Neural cell (in vitro differentiated cells): ENCODE measurements at regions not wholly inside any gene's neighbourhood (a gene's known extent, or its start where the extent isn't known, plus 50 kb on each side); places are given as distances from the start of the nearest gene placed in this dataset.

Experiments
- H2AFZ ChIP-seq: fragments of 200-600, 300-800 bp; sonication (generic), shearing (Covaris generic); 2 replicates; pipeline ENCODE4 v1.6.0; 2014; ENCODE audit warnings: low read depth, mild to moderate bottlenecking, antibody characterized with exemption, low read length, moderate library complexity
- H3F3A ChIP-seq: fragments of 200-600 bp; shearing (Covaris generic); 2 replicates; pipeline ENCODE4 v1.6.1; 2016; ENCODE audit warnings: mild to moderate bottlenecking, moderate library complexity, mixed read lengths, antibody characterized with exemption, low read length; ENCODE audit not compliant: insufficient read depth, poor library complexity, severe bottlenecking
- H3K27ac ChIP-seq: fragments of 200-600, 300-800 bp; sonication (generic), shearing (Covaris generic); 2 replicates; pipeline ENCODE4 v1.5.1; 2014; ENCODE audit warnings: mild to moderate bottlenecking, low read length, moderate library complexity
- H3K27me3 ChIP-seq: fragments of 300-800, 200-600 bp; sonication (generic), shearing (Covaris generic); 2 replicates; pipeline ENCODE4 v1.6.0; 2014; ENCODE audit warnings: mild to moderate bottlenecking, low read depth, low read length, moderate library complexity; ENCODE audit not compliant: insufficient read depth
- H3K36me3 ChIP-seq: fragments of 300-800, 200-600 bp; sonication (generic), shearing (Covaris generic); 2 replicates; pipeline ENCODE4 v1.5.1; 2014; ENCODE audit warnings: mild to moderate bottlenecking, antibody characterized with exemption, low read length, moderate library complexity; ENCODE audit not compliant: insufficient read depth
- H3K4me2 ChIP-seq: fragments of 300-800, 200-600 bp; sonication (generic), shearing (Covaris generic); 2 replicates; pipeline ENCODE4 v1.6.0; 2014; ENCODE audit warnings: mild to moderate bottlenecking, low read length
- H3K4me3 ChIP-seq: fragments of 300-800, 200-600 bp; sonication (generic), shearing (Covaris generic); 2 replicates; pipeline ENCODE4 v1.5.1; 2014; ENCODE audit warnings: mild to moderate bottlenecking, low read length, moderate library complexity
- H3K79me2 ChIP-seq: fragments of 200-600 bp; shearing (Covaris generic); replicated peaks from 2 replicates; pipeline ENCODE4 v1.6.0; 2014; ENCODE audit warnings: mild to moderate bottlenecking, low read length, moderate library complexity; ENCODE audit not compliant: insufficient read depth
- H3K9ac ChIP-seq: fragments of 300-800, 200-600 bp; sonication (generic), shearing (Covaris generic); 2 replicates; pipeline ENCODE4 v1.6.1; 2016; ENCODE audit warnings: mild to moderate bottlenecking, low read length, mixed read lengths
- H3K9me2 ChIP-seq: fragments of 200-600 bp; shearing (Covaris generic); 2 replicates; pipeline ENCODE4 v1.6.1; 2016; ENCODE audit warnings: mild to moderate bottlenecking, low read length, mixed read lengths; ENCODE audit not compliant: insufficient read depth
- H3K9me3 ChIP-seq: fragments of 200-600, 300-800 bp; sonication (generic), shearing (Covaris generic); 2 replicates; pipeline ENCODE4 v1.6.1; 2016; ENCODE audit warnings: mild to moderate bottlenecking, mixed run types, low read length, moderate library complexity, mixed read lengths
- H4K20me1 ChIP-seq: fragments of 200-600 bp; shearing (Covaris generic); 2 replicates; pipeline ENCODE4 v1.6.1; 2016; ENCODE audit warnings: mild to moderate bottlenecking, mixed run types; ENCODE audit not compliant: insufficient read depth
- EP300 ChIP-seq: fragments of 450-650 bp; conservative IDR thresholded peaks from 2 replicates; pipeline ENCODE4 v1.6.1; 2014; ENCODE audit warnings: antibody characterized with exemption, mild to moderate bottlenecking, moderate library complexity; ENCODE audit not compliant: poor library complexity, severe bottlenecking
- EZH2 ChIP-seq: fragments of 200-600, 300-800 bp; shearing (Covaris generic), sonication (generic); IDR thresholded peaks from 2 replicates; pipeline ENCODE4 v1.6.1; 2014; ENCODE audit warnings: antibody characterized with exemption, low read length, borderline replicate concordance, mild to moderate bottlenecking; ENCODE audit not compliant: insufficient read depth, poor library complexity, severe bottlenecking
- MXI1 ChIP-seq: fragments of 450-650 bp; conservative IDR thresholded peaks from 2 replicates; pipeline ENCODE4 v1.6.1; 2014; ENCODE audit warnings: antibody characterized with exemption, mild to moderate bottlenecking; ENCODE audit not compliant: poor library complexity, severe bottlenecking
- POLR2AphosphoS5 ChIP-seq: IDR thresholded peaks from 2 replicates; pipeline ENCODE4 v1.6.1; 2012
- RAD21 ChIP-seq: fragments of 450-650 bp; conservative IDR thresholded peaks from 2 replicates; pipeline ENCODE4 v1.6.1; 2014; ENCODE audit warnings: antibody characterized with exemption, mild to moderate bottlenecking, moderate library complexity
- SMC3 ChIP-seq: fragments of 450-650 bp; conservative IDR thresholded peaks from 2 replicates; pipeline ENCODE4 v1.6.1; 2014; ENCODE audit warnings: antibody characterized with exemption, mild to moderate bottlenecking, moderate library complexity; ENCODE audit not compliant: poor library complexity
- TAF1 ChIP-seq: IDR thresholded peaks from 2 replicates; pipeline ENCODE4 v1.6.1; 2012; ENCODE audit warnings: low read depth
- TF ChIP-seq, protein P1 (sequence below): fragments of 450-650 bp; IDR thresholded peaks from 2 replicates; pipeline ENCODE4 v1.5.1; 2014; ENCODE audit warnings: antibody characterized with exemption, mild to moderate bottlenecking, moderate library complexity; ENCODE audit not compliant: poor library complexity, severe bottlenecking
- TF ChIP-seq, protein P2 (sequence below): IDR thresholded peaks from 2 replicates; pipeline ENCODE4 v1.6.1; 2012; ENCODE audit warnings: borderline replicate concordance

DNA sequence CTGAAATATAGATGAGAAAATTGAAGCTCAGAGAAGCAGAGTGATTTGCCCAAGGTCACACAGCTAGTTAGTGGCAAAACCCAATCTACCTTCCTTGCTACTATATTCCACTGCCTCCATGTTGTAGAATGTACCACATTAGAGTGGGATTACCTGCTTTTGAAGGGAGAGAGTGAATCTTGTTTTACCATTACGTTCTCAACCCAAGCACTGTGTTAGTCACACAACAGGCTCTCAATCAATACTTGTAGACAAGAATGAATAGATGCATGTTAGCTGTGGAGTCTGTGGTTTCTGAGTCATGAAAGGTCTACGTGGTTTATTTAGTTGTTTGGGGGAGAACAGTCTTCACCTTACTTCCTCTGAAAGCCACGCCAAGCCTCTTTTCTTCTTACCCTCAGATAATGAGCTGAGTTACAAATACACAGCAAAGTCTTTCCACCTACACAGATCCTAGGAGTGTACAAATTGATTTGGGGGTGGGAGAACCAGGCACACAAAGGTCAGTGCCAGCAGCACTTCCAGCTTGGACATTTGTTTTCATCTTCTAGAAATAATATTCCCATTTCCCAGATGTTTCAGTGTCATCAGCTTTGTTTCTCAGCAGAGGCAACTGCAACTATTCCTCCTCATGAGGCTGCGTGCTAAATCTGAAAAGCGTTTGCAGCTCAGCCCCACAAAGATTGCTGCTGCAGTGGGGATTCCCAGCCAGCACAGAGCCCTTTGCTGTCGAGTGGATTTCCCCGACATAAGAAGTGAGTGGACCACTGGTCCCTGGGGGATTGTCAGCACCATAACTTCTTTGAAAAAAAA, 71.5 kb upstream of the ADO start:
- H3F3A ChIP-seq = no peaks in the 10 kb centered on the region
- no peak overlapping the region for H3K4me2 ChIP-seq
- no peak overlapping the region for H3K27ac ChIP-seq
- H2AFZ ChIP-seq = no peak overlapping the region
- H3K9me3 ChIP-seq = no peaks in the 10 kb centered on the region
- TF ChIP-seq TAF1 = no peak
- no peak for TF ChIP-seq EP300
- TF ChIP-seq, protein P1, sequence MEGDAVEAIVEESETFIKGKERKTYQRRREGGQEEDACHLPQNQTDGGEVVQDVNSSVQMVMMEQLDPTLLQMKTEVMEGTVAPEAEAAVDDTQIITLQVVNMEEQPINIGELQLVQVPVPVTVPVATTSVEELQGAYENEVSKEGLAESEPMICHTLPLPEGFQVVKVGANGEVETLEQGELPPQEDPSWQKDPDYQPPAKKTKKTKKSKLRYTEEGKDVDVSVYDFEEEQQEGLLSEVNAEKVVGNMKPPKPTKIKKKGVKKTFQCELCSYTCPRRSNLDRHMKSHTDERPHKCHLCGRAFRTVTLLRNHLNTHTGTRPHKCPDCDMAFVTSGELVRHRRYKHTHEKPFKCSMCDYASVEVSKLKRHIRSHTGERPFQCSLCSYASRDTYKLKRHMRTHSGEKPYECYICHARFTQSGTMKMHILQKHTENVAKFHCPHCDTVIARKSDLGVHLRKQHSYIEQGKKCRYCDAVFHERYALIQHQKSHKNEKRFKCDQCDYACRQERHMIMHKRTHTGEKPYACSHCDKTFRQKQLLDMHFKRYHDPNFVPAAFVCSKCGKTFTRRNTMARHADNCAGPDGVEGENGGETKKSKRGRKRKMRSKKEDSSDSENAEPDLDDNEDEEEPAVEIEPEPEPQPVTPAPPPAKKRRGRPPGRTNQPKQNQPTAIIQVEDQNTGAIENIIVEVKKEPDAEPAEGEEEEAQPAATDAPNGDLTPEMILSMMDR = no peak
- TF ChIP-seq SMC3 = no peak
- TF ChIP-seq MXI1 = no peak
- TF ChIP-seq RAD21 = no peak
- TF ChIP-seq EZH2 = no peak
- no peak for TF ChIP-seq POLR2AphosphoS5
- no peak overlapping the region for H3K4me3 ChIP-seq
- no peaks in the 10 kb centered on the region for H3K36me3 ChIP-seq
- H3K79me2 ChIP-seq = no peaks in the 10 kb centered on the region
- H3K27me3 ChIP-seq = no peaks in the 10 kb centered on the region
- H4K20me1 ChIP-seq = no peaks in the 10 kb centered on the region
- no peak overlapping the region for H3K9ac ChIP-seq
- H3K9me2 ChIP-seq = no peaks in the 10 kb centered on the region

DNA sequence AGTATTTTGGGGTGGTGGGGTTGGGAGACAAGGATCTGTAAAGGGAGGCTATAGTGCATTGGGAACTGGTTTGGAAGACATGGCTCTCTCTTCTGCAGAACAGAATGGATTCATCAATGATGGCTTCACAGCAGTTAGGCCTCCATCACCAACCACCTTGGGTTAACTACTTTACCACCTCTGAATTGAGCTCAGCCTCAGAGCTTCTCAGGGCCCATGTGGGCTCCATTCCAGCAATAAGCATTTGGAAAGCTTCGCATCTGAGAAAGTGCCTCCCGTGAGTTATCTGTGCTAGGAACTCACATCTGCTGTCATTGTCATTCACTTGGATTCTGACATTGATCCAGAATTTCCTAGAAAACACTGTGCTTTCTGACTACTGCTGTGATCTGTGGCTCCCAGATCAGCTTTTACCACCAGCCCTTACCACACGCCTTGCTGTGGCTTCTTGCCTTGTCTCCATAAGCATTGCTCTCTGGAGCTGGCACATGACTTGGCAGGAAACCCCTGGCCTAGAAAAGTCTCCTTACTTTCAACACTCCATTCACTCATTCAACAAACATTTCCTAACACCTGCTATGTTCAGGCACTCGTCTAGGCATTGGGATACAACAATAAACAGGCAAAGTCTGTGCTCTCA, 70.7 kb upstream of the ADO start:
- H3K36me3 ChIP-seq = no peaks in the 10 kb centered on the region
- no peak overlapping the region for H3K4me3 ChIP-seq
- TF ChIP-seq MXI1 (no peak), EP300 (no peak), TAF1 (no peak), RAD21 (no peak), EZH2 (no peak), POLR2AphosphoS5 (no peak), SMC3 (no peak)
- TF ChIP-seq, protein P1 = no peak
- TF ChIP-seq, protein P2, sequence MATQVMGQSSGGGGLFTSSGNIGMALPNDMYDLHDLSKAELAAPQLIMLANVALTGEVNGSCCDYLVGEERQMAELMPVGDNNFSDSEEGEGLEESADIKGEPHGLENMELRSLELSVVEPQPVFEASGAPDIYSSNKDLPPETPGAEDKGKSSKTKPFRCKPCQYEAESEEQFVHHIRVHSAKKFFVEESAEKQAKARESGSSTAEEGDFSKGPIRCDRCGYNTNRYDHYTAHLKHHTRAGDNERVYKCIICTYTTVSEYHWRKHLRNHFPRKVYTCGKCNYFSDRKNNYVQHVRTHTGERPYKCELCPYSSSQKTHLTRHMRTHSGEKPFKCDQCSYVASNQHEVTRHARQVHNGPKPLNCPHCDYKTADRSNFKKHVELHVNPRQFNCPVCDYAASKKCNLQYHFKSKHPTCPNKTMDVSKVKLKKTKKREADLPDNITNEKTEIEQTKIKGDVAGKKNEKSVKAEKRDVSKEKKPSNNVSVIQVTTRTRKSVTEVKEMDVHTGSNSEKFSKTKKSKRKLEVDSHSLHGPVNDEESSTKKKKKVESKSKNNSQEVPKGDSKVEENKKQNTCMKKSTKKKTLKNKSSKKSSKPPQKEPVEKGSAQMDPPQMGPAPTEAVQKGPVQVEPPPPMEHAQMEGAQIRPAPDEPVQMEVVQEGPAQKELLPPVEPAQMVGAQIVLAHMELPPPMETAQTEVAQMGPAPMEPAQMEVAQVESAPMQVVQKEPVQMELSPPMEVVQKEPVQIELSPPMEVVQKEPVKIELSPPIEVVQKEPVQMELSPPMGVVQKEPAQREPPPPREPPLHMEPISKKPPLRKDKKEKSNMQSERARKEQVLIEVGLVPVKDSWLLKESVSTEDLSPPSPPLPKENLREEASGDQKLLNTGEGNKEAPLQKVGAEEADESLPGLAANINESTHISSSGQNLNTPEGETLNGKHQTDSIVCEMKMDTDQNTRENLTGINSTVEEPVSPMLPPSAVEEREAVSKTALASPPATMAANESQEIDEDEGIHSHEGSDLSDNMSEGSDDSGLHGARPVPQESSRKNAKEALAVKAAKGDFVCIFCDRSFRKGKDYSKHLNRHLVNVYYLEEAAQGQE = no peak
- H3K9me3 ChIP-seq = no peaks in the 10 kb centered on the region
- H4K20me1 ChIP-seq = no peaks in the 10 kb centered on the region
- H3K27ac ChIP-seq = peak overlapping the region; percentile 79
- no peaks in the 10 kb centered on the region for H3K79me2 ChIP-seq
- H3K4me2 ChIP-seq = no peak overlapping the region
- H2AFZ ChIP-seq = no peak overlapping the region
- H3K27me3 ChIP-seq = no peaks in the 10 kb centered on the region
- H3K9ac ChIP-seq = peak overlapping the region; percentile 15
- no peaks in the 10 kb centered on the region for H3K9me2 ChIP-seq
- H3F3A ChIP-seq = no peaks in the 10 kb centered on the region
